ENCODE measurements at regions not wholly inside any gene's neighbourhood (a gene's known extent, or its start where the extent isn't known, plus 50 kb on each side); places are given as distances from the start of the nearest gene placed in this dataset.
"Not testable (repeated sequence)": the region's sequence is repeated elsewhere in the genome, so short reads cannot be mapped to it uniquely, and the experiment has no call there.

DNA sequence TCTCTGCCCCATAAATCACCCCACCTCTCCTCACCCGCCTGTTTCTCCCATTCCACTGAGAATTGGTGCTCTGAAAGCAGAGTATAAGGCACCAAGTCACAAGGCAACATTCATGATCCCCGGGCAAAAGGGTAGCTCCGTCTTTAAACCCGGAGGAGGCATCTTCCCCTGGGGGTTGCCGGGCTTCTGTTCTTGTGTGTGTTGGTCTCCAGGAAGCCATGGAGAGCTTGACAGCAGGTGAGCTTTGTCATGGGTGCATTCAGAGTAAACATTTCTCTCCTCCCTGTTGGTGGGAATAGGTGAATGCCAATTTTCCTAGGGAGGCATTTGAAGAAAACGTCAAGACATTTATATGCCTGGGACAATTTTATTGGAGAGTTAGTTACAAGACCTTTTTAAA lies 275.5 kb upstream of the USP9Y start:
- Histone ChIP-seq H3K4me2 (ENCODE audit: insufficient read depth, low read length) (no peak overlapping the region), H4K20me1 (ENCODE audit: insufficient read depth, low read length) (no peaks in the 10 kb centered on the region), H3K36me3 (ENCODE audit: insufficient read depth, low read length) (no peaks in the 10 kb centered on the region), H3K79me2 (ENCODE audit: insufficient read depth, low read length) (no peaks in the 10 kb centered on the region), H3K27me3 (ENCODE audit: insufficient read depth, low read length, poor library complexity) (no peaks in the 10 kb centered on the region), H3K9ac (ENCODE audit: low read depth, low read length) (no peak overlapping the region), H3K4me3 (ENCODE audit: low read depth in 1 of 2, low read length in 2 of 2) (no peak overlapping the region), H3K4me1 (ENCODE audit: insufficient read depth, low read length) (no peaks in the 10 kb centered on the region), H3K9me3 (ENCODE audit: insufficient read depth, low read length, severe bottlenecking) (no peaks in the 10 kb centered on the region), H2AFZ (ENCODE audit: low read depth, low read length) (no peak overlapping the region), H3K27ac (ENCODE audit: low read length) (no peak overlapping the region)
- no peak for ATAC-seq (ENCODE audit: insufficient read depth, low read depth)
- TF ChIP-seq EZH2 (IDR thresholded peaks at IDR 0.05; ENCODE audit: borderline replicate concordance, low read depth, low read length, severe bottlenecking): no peak
- TF ChIP-seq, protein P1, sequence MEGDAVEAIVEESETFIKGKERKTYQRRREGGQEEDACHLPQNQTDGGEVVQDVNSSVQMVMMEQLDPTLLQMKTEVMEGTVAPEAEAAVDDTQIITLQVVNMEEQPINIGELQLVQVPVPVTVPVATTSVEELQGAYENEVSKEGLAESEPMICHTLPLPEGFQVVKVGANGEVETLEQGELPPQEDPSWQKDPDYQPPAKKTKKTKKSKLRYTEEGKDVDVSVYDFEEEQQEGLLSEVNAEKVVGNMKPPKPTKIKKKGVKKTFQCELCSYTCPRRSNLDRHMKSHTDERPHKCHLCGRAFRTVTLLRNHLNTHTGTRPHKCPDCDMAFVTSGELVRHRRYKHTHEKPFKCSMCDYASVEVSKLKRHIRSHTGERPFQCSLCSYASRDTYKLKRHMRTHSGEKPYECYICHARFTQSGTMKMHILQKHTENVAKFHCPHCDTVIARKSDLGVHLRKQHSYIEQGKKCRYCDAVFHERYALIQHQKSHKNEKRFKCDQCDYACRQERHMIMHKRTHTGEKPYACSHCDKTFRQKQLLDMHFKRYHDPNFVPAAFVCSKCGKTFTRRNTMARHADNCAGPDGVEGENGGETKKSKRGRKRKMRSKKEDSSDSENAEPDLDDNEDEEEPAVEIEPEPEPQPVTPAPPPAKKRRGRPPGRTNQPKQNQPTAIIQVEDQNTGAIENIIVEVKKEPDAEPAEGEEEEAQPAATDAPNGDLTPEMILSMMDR (IDR thresholded peaks at IDR 0.05; ENCODE audit: borderline replicate concordance, extremely low read depth, low read length, poor library complexity, severe bottlenecking): no peak
- no peak for DNase-seq

DNA sequence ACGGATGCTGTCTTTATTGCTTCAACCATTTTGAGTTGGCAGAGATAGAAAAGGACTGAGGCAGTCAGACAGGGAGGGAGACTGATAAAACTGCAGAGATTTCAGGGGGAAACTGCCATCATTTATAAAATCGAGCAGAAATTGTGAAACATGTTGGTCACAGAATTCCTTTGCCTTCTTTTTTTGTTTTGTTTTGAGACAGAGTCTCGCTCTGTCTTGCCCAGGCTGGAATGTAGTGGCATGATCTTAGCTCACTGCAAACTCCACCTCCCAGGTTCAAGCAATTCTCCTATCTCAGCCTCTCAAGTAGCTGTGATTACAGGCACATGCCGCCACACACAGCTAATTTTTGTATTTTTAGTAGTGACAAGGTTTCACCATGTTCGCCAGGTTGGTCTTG lies 273.7 kb upstream of the USP9Y start:
- Histone ChIP-seq H3K4me2 (ENCODE audit: insufficient read depth, low read length) (no peak overlapping the region), H3K4me3 (ENCODE audit: low read depth in 1 of 2, low read length in 2 of 2) (no peak overlapping the region), H2AFZ (ENCODE audit: low read depth, low read length) (no peak overlapping the region), H3K9me3 (ENCODE audit: insufficient read depth, low read length, severe bottlenecking) (no peaks in the 10 kb centered on the region), H3K27me3 (ENCODE audit: insufficient read depth, low read length, poor library complexity) (no peaks in the 10 kb centered on the region), H3K4me1 (ENCODE audit: insufficient read depth, low read length) (no peaks in the 10 kb centered on the region), H3K79me2 (ENCODE audit: insufficient read depth, low read length) (no peaks in the 10 kb centered on the region), H3K36me3 (ENCODE audit: insufficient read depth, low read length) (no peaks in the 10 kb centered on the region), H3K27ac (ENCODE audit: low read length) (no peak overlapping the region), H4K20me1 (ENCODE audit: insufficient read depth, low read length) (no peaks in the 10 kb centered on the region), H3K9ac (ENCODE audit: low read depth, low read length) (no peak overlapping the region)
- no peak for DNase-seq
- TF ChIP-seq EZH2 (IDR thresholded peaks at IDR 0.05; ENCODE audit: borderline replicate concordance, low read depth, low read length, severe bottlenecking): no peak
- TF ChIP-seq, protein P1 (IDR thresholded peaks at IDR 0.05; ENCODE audit: borderline replicate concordance, extremely low read depth, low read length, poor library complexity, severe bottlenecking): no peak
- ATAC-seq (ENCODE audit: insufficient read depth, low read depth): no peak

DNA sequence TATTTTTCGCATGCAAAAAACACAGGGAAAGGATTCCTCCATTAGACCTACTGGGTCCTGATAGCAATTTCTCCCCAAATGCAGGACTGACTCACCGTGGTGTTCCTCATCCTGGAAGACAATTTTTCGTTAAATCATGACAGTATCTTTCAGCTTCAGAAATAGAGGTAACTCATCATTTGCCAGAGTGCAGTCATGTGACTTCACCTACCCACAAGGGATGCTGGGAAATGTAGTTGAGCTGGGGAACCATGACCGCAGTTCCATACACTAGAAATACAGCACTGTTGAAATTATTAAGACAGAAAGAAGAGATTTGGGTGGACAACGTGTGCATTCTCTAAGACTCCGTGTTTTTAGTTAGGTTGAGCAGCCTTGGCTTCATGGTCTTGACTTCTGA lies 269.5 kb upstream of the USP9Y start:
- no peak overlapping the region for H2AFZ ChIP-seq (ENCODE audit: low read depth, low read length)
- no peak overlapping the region for H3K4me2 ChIP-seq (ENCODE audit: insufficient read depth, low read length)
- no peak for ATAC-seq (ENCODE audit: insufficient read depth, low read depth)

DNA sequence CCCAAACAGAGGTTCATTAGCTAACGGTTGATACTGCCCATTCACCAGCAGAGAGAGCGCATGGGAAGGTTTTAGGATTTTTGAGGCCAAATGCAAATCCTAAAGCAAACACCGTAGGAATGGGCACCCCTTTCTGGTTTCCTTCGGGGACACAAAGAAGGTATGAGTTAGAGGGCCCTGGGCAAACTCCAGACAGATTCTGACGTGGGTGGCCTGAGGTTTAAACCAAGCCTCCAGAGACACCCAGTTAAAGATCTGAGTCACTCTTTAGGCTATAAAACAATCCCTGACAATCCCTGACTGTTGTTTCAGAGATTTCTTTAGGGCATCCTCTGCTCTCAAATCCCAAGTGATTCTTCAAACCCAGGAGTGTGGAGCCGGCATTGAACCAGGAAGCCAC lies 262.2 kb upstream of the USP9Y start:
- not testable (repeated sequence) for H3K9me3 ChIP-seq (ENCODE audit: insufficient read depth, low read length, severe bottlenecking); DNase-seq; H2AFZ ChIP-seq (ENCODE audit: low read depth, low read length); H3K27me3 ChIP-seq (ENCODE audit: insufficient read depth, low read length, poor library complexity); H3K27ac ChIP-seq (ENCODE audit: low read length); H4K20me1 ChIP-seq (ENCODE audit: insufficient read depth, low read length); H3K36me3 ChIP-seq (ENCODE audit: insufficient read depth, low read length); ATAC-seq (ENCODE audit: insufficient read depth, low read depth); H3K79me2 ChIP-seq (ENCODE audit: insufficient read depth, low read length); H3K4me1 ChIP-seq (ENCODE audit: insufficient read depth, low read length); H3K4me3 ChIP-seq (ENCODE audit: low read depth in 1 of 2, low read length in 2 of 2); H3K9ac ChIP-seq (ENCODE audit: low read depth, low read length); H3K4me2 ChIP-seq (ENCODE audit: insufficient read depth, low read length)

More for the DNA sequence above, 269.5 kb upstream of the USP9Y start:
- H3K27me3 ChIP-seq (ENCODE audit: insufficient read depth, low read length, poor library complexity): no peaks in the 10 kb centered on the region
- DNase-seq: no peak
- H3K4me1 ChIP-seq (ENCODE audit: insufficient read depth, low read length): no peaks in the 10 kb centered on the region
- TF ChIP-seq, protein P1 (IDR thresholded peaks at IDR 0.05; ENCODE audit: borderline replicate concordance, extremely low read depth, low read length, poor library complexity, severe bottlenecking): no peak
- no peak for TF ChIP-seq EZH2 (IDR thresholded peaks at IDR 0.05; ENCODE audit: borderline replicate concordance, low read depth, low read length, severe bottlenecking)
- no peak overlapping the region for H3K27ac ChIP-seq (ENCODE audit: low read length)
- H3K36me3 ChIP-seq (ENCODE audit: insufficient read depth, low read length): no peaks in the 10 kb centered on the region
- no peak overlapping the region for H3K9ac ChIP-seq (ENCODE audit: low read depth, low read length)
- no peaks in the 10 kb centered on the region for H3K9me3 ChIP-seq (ENCODE audit: insufficient read depth, low read length, severe bottlenecking)
- H3K4me3 ChIP-seq (ENCODE audit: low read depth in 1 of 2, low read length in 2 of 2): no peak overlapping the region
- no peaks in the 10 kb centered on the region for H4K20me1 ChIP-seq (ENCODE audit: insufficient read depth, low read length)
- H3K79me2 ChIP-seq (ENCODE audit: insufficient read depth, low read length): no peaks in the 10 kb centered on the region
